NCI-H524 (cell line): ENCODE measurements at regions not wholly inside any gene's neighbourhood (a gene's known extent, or its start where the extent isn't known, plus 50 kb on each side); places are given as distances from the start of the nearest gene placed in this dataset.

Experiments
- DNase-seq, 2 experiments: peaks; one replicate each; lab custom pipeline; 2025; lab: John Stamatoyannopoulos, UW

DNA sequence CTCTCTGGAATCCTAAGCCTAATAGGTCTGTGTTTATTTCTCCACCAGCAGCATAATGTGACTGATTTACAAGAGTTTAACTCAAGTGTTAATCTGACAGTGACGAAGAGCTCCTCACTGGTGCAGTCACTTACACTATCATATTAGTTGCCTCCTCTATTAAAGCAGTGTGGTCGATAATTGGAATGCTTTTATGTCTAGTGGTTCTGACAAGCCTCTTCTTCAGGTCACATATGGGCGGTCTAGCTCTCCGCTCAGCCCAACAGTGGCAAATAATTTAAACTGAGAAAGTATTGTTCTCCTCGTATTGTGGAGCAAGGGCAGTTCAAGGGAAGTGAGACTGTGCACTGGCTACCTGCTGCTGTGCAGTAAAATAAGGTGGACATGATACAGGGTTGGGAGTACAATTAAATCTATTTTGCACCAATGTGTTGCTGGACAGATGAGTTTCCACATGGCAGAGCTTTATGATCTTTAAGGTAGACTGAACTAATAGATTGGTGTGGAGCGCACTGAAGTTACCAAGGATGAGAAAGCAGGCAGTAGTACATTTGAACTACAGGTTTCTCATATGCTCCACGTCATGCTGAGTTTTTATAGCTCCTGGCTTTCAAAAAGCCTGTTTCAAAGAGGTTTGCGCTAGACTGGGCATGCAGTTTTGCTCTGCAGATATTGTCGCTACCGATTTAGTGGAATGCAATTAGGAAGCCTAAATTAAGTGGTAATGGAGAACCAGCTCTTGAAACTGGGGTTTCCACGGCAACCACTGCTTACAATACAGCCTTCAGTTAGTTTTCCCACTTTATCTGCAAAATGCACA, 151.7 kb upstream of the POU3F3 start:
- DNase-seq = peak; percentile 54 to 85

DNA sequence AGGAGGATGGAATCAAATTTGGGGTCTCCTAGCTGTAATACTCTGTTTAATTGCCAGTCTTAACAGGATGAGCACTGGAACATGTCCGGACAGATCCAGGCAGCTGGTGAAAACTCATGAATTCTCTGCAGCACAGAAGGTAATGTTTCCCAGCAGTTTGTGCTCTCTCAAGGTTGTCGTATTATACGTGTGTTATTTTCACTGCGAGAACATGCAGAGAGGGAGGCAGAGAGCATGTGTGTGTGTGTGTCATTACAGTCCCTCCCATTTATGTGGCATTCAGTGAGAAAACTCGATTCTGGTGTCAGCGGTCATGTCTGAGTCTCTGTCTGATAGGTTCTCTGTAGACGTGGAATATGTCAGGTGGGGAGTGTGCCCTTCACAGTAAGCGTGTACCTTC, 150.2 kb upstream of the POU3F3 start:
- peak; percentile 22 to 63 for DNase-seq

DNA sequence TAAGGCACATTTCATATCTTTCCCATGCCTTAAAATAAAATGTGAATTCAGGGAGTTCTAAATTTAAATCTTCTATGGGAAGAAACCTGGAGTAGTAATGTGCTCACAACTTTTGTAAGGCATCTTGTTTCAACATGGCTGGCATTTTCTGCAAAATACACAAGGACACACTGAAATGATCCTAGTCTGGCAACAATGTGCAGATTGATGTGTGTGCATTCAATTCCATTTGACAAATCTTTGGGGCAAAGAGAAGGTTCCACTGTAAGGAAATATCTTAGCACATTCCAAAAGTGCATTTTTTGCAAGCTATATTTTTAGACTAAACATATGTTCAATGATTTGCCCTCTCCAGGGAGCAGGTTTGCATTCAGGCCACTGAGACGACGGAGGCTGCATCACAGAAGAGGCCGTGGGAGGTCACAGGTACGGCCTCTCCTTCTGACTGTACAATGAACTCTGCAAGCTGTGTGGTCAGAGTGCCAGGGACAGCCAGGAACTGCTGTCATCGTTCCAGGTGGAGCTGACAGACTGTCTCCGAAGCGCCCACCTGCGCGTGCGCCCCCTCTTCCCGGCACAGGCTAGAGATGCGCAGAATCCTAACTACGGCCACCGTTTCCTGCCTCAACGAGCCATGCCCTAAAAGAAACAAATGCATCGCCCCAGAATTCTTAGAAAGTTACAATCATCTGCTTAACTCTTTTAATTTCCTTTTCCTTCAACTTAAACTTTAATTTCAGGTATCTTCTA, 149.2 kb upstream of the POU3F3 start:
- DNase-seq = no peak

DNA sequence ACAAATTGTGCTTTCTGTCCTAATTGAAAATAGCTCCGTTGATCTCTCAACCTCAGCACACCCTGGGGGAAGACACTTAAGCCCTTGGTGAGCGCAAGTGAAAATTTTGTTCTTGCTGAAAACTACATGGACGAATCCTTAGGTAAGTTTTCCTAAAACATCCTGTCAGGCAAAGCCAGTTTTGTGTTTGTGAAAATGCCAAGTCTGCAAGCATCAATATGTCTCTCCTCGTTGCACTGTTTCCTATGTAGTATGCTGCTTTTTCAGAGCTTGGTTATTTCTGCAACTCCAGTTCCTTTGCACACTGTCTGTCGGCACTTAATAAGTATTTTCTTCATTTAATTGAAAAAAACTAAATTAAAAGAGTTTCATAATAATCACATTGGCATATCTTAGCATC, 146.9 kb upstream of the POU3F3 start:
- no peak for DNase-seq

DNA sequence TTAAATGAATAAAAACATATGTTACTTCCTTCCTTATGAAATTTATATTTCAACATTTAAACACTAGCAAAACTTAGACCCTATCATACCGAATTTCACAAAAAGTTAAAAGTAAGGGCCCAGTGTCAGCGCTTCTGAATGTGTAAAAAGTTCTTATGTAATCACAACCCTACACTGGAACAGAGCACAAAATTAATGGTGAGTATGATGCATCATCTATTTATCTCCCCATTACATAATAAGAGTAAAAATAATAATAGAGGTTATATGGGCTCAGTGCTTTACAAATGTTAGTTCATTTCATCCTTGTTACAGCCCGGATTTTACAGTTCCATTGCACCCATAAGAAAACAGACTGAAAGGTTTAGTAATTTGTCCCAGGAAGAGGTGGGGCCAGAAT, 144.9 kb upstream of the POU3F3 start:
- no peak for DNase-seq

DNA sequence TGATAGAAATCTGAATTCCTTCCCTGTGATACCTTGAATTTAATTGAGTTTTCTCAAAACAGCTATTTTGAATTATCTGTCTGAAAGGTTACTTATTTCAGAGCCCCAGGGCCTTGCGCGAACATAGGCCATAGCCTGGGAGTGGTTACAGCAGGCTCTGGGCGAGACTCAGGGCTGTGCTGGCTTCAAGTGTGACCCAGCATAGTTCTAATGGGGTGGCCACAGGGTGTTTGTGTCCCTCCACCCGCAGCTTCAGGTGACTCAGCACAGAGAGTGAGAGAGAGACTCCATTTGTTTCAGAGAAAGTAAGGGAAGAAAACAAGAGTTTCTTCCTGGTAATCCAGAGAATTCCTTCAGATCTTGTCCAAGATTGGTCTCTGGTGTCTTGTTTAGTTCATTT, 137.9 kb upstream of the POU3F3 start:
- no peak for DNase-seq

DNA sequence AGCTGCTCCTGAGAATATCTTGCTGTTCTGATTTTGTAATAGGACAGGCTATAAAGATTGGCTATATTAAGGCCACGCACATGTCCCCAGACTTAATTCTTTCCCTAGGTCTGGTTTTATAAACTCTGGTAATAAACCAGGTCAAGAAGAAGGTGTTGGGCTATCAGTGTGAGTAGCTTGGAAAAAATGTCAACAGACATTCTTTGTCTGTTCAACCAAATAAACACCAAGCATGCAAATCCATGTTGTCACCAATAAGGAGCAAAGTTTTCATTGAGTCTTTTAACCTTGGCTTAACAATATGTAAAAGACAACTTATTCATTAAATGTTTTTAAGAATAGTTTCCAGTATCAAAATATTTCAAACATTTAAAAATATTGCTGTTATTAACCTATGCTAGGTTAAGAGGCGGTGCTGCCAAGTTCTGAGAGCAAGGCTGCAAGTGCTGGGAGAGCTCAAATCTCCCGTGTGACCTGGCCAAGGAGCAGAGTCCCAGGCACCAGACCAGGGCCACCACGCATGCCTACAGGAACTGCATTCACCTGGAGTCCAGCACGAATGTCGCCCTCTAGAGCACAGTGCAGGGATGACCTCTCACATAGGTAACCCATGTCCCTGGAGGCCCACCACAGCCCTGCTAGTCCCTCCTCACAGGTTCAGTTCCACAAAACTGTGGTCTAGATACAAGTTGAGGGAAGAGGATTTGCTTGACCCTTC, 120.5 kb upstream of the POU3F3 start:
- peak in 1 of 2 experiments; percentile 32 for DNase-seq

DNA sequence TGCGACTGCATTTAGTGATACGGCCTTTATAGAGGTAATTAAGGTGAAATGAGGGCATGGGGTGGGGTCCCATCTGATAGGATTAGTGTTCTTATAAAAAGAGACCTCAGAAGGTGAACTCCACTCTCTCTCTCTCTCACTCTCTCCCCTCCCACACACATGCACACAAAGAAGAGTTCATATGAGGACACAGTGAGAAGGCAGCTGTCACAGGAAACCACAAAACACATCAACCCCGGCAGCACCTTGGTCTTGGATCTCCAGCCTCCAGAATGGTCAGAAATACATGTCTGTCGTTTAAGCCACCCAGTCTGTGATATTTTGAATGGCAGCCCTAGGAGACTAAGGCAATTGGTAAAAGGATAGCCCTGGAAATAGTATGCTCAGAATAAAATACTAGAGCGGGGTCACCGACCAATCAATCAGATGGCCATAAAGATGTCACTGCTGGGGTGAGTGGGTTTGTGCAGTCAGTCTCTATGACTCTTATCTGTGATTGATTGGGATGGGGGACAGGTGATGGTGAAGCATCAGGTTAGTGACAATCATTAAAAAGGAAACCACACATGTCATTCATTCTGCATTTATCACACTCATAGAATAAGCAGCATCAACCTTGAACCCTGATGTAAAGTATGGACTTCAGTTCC, 118.9 kb upstream of the POU3F3 start:
- DNase-seq = peak in 1 of 2 experiments; percentile 6

DNA sequence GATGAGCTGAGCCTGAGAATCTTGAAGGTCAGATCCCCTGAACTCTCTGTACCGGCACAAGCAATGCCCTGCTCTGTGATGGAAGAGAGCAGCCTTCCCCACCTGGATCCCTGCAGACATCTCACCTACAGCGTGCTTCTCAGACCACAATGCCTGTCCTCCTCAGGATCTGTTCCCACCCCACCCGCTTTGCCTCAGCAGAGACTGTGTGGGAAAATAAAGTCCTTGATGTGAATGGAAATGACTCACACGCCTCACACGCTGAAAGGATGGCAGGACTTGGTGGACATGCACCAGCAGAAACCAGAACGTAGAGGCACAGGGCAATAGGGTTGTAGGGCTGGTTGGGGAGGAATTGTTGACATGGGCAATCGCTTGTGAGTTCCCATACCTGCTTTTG, 117.9 kb upstream of the POU3F3 start:
- DNase-seq = no peak

DNA sequence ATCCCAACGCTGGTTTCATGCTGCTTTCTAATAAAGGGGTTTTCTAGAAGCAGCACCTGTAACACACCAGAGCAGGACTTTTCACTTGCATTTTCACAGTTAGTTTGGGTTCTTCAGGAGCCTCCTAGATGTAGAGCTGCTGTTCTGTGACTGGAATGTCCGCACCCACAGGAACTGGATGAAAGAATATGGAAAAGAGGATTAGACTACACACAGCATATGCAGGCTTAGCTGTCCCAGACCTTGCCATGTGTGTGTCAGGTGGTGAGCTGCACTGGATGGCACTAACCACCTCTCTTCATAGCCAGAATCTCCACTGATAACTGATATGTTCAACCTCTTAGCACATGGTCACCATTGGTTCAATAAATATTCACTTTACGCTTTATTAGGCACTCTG, 112.1 kb upstream of the POU3F3 start:
- no peak for DNase-seq

DNA sequence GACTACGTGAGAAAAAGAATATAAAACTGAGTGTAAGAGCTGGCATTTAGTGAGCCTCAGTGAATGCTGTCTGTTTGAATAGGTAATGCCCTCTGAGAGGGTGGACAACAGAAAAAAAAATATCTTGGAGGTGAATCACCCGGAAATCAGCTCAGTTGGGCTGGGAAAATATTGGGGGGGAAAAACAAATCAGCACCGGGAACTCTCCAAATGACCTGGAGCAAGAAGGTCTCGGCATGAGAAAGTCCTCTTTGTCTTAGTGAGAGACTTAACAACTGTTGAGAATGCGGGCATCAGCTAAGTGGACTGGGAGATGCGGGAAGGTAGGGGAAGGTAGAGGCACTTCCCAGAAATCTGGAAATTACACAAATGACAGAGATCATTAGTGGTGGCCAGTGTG, 109.4 kb upstream of the POU3F3 start:
- DNase-seq = no peak

DNA sequence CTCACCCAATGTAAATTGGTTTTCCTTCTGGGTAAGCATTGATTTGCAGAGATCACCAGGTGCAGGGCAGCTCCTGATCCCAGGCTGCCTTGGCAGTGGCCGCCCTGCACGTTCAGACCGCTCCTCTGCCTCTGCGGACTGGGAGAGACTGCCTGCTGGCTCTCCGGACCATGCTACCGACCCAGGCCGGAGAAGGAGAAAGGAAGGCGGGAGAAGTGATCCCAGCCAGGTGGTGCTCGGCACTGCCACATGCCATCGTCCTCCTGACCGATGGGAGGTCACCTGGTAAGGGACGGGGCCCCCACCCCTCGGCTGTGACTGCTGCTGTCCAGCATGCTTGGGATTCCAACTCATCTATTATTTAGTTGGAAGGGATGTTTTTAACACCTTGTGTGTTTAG, 108.1 kb upstream of the POU3F3 start:
- no peak for DNase-seq

DNA sequence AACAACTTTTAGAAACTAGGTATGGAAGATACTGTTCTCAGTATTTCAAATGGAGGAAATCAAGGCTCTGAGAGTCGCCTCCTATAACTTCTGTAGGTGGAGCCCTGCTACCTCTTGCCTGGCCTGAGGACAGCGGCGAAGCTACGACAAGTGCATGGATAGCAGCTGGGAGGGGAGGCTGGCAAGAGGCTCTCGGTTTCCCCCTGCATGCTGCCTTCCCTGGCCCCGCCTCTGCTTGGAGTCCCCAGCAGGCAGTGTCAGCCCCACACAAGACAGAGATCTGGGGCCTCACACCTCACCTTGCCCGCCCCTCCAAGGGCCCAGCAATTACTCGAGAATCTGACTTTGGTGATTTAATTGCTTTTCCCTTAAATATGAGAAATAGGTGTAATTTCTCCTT, 107.6 kb upstream of the POU3F3 start:
- DNase-seq = no peak

DNA sequence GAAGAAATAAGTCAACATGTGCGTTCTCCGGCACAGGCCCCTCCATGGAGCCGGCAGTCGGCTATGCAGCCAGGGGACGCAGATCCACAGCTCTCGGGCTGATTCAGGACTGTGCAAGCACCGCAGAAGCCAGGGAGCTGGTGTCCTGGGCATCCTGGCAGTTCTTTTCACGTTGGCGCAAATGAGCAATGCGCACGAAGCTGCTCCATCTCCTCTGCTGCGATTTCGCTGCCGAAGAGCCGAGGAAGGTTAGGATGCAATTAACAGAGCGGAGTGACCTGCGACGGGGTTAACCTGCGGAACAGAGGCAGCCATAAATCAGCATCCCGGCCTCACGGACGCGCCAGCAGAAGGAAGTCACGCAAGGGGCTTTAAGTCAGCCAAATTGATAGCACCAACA, 107.1 kb upstream of the POU3F3 start:
- DNase-seq = no peak

DNA sequence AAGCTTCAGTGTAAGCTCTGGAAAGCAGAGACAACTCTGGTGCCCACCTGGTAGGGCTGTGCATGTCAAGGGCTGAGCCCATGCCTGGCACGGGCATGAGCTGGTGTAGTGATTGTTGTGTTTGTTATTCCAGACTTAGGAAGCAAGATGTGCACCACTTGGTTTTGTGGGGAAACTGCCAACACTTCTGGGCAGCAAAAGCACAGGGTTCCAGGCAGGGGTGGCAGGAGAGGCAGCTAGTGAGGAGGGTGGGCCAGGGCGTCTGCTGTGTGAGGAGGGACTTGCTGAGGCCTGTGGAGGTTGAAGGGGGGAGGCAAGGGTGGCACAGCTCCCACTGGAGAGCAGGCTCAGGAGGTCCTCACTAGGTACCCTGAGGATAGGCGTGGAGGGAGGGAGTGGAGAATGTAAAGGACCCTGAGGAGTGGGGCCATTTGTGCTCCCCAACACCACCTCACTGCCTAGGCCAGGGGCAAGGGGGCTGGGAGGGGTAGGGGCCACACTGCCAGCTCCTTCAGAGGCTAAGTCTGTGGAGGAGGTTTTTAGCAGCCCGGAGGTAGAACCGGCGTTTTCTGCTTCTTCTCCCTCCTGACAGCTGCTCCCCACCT, 104.0 kb upstream of the POU3F3 start:
- no peak for DNase-seq

DNA sequence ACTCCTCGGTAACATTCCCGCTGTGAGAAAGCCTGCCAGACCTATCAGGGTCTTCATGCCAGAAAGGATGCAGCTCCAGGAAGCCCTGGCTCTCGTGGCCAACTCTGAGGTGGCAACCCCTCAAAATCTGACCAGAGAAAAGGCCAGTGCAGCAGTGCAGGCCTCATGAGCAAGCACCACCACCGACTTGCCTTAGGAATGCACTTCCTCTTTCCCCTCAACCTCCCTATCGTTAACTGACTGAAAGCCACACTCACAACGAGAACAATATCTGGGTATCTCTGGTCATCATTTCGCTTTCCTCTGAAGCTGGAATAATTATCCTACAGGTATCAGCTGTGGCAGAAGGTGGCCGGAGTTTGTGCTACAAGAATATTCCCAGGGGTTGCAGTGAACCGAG, 101.4 kb upstream of the POU3F3 start:
- no peak for DNase-seq

DNA sequence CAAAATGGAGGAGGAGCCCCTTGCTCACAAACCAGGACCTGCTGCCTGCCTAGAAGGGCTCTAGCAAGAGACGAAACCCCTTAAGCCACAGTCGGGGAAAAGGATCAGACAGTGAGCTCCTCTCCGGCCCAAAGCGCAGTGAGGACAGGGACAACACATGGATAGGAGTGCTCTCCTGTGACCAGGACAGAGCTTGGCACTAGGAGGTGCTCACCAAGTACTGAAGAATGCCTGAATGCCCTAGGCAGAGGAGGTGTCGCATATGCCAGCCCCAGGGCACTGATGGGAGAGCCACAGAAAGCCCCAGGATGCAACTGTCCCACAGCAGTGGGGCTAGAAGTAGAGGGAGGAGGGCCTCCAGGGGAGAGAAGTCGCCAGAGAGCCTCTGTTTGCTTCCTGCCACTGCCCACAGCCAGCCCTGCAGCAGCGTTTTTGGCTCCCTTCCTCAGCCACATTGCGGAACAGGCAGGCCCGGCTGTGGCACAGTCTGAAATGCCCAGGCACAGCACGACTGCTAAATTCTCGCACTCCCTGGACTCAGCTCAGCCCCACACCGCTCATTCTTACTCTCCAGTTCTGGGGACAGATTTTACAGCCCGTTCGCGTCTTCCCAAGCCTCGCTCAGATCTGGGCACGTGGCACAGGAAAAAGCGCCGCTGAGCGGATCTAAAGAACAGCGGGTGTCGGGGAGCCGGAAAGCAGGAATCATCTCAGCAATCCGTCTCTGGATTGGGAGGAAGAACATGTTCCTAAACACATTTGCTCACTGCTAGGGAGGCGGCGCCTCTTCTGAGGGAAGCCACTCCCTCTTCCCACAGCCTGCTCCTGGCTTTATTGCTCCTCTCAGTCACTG, 98.7 kb upstream of the POU3F3 start:
- no peak for DNase-seq

DNA sequence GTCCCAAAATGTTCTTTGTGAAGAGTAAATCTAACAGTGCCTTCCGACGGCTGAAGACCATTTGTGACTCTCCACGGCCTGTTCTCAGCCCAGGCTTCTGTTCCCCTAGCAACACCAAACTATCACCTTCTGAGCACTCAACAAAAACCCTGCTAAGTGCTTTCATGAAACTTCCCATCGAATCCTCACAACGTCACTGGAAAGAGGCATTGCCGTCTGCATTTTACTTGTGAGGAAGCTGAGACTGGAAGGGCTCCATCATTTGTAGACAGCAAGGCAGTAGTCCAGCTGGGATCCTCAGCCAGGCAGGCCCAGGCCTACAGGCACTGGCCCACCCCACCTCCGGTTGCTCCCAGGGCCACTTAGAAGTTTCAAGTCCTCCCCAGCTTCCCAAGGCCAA, 97.8 kb upstream of the POU3F3 start:
- DNase-seq = no peak

DNA sequence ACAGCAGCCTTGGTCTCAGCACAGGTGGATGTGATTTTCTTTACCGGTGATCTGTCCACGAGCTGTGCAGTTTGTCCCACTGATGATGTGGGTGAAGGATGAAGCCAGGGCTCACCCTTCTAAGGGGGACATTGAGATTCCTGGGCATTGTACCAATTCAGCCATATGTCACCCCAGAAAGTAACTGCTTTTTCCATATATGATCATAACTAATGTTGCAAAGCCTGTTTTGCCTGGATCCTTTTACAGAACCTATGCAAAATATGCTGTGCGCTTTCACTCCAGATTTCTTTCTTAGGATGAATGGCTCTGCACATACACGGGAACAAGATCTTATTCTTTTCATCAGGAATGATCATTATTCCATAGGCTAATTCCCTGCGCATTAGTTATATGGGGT, 96.9 kb upstream of the POU3F3 start:
- DNase-seq = no peak

DNA sequence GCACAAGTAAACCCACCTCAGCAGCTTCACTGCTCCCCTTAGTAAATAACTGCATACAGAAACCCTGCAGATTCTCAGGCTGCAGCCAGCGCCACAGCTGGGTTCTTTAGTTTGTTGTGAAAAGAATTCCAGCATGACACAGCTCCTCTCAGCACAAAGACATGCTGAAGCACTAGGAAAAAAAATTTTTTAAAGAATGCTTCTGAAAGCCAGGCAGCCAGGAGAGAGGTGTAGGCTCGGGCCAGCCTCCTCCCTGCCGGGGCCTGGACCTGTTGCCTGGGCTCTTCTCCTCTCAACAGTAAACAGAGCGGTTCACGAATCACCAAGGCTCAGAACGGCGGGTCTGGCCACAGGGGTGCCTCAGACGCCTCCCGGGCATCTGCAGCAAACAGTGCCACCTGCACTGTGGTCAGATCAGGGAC, 95.7 kb upstream of the POU3F3 start:
- DNase-seq = no peak

DNA sequence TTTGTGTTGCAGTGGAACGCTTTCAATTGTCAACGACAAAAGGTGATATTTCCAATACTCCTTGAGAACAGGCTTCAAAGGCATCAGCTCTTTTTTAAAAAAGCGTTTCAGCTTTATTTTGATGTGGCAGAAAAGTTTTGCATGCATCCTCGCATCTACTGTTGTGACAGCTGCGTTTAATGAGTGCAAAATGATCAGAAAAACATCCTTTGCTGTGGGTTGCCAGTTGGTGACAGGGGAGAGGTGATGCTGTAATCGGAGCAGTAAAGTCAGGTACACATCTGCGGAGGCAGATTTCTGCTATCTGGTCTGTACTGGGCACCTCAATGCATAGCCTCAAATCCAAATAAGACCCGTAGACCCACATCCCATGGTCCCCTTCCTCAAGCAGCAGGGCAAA, 91.9 kb upstream of the POU3F3 start:
- no peak for DNase-seq
